A673 (cell line): ENCODE measurements at regions not wholly inside any gene's neighbourhood (a gene's known extent, or its start where the extent isn't known, plus 50 kb on each side); places are given as distances from the start of the nearest gene placed in this dataset.

ENCODE experiments used
- BruUV-seq: library from RNA; stranded (reverse); fragments of 400-500 nt; replicated peaks from 2 replicates; lab custom pipeline; 2021; lab: Mats Ljungman, UMichigan
- CTCF ChIA-PET: fragments of 300-600 bp; sonication (Branson Sonifier 250); formaldehyde crosslinking; loops from one replicate; lab custom pipeline; 2022; ENCODE audit warnings: antibody characterized with exemption; lab: Charles Lee
- POLR2A ChIA-PET: fragments of 300-600 bp; sonication (Branson Sonifier 250); formaldehyde crosslinking; loops from one replicate; lab custom pipeline; 2022; ENCODE audit warnings: antibody characterized with exemption; ENCODE audit not compliant: low non-redundant PET; lab: Charles Lee
- DNase-seq: peaks from one replicate; pipeline ENCODE4 v3.0.0-alpha.2; 2015; ENCODE audit warnings: low spot score
- H3K27ac ChIP-seq: fragments of 200-600 bp; sonication (generic); 2 replicates; pipeline ENCODE4 v1.5.1; 2016; ENCODE audit warnings: mixed run types, low read depth, mild to moderate bottlenecking, mixed read lengths, antibody characterized with exemption, low read length; ENCODE audit not compliant: poor library complexity, severe bottlenecking
- H3K27me3 ChIP-seq: fragments of 200-600 bp; sonication (generic); replicated peaks from 2 replicates; pipeline ENCODE4 v1.6.1; 2017; ENCODE audit warnings: mixed run types, low read depth, mild to moderate bottlenecking, mixed read lengths, antibody characterized with exemption, low read length; ENCODE audit not compliant: insufficient read depth, poor library complexity
- H3K36me3 ChIP-seq: fragments of 200-600 bp; sonication (generic); 2 replicates; pipeline ENCODE4 v1.6.1; 2016; ENCODE audit warnings: mixed run types, mild to moderate bottlenecking, mixed read lengths, antibody characterized with exemption, low read length; ENCODE audit not compliant: insufficient read depth, poor library complexity, severe bottlenecking
- H3K4me1 ChIP-seq: fragments of 200-600 bp; sonication (generic); 2 replicates; pipeline ENCODE4 v1.6.1; 2017; ENCODE audit warnings: mixed run types, mild to moderate bottlenecking, mixed read lengths, antibody characterized with exemption, low read length; ENCODE audit not compliant: insufficient read depth, poor library complexity, severe bottlenecking
- H3K4me3 ChIP-seq: fragments of 200-600 bp; sonication (generic); 2 replicates; pipeline ENCODE4 v1.5.1; 2016; ENCODE audit warnings: low read depth, mixed run types, mild to moderate bottlenecking, mixed read lengths, low read length; ENCODE audit not compliant: poor library complexity, severe bottlenecking
- H3K9me3 ChIP-seq: fragments of 200-600 bp; sonication (generic); 2 replicates; pipeline ENCODE4 v1.6.1; 2016; ENCODE audit warnings: mixed run types, low read depth, mild to moderate bottlenecking, mixed read lengths, antibody characterized with exemption, low read length; ENCODE audit not compliant: poor library complexity, severe bottlenecking
- EZH2 ChIP-seq: fragments of 200-600 bp; sonication (generic); IDR thresholded peaks from 2 replicates; pipeline ENCODE4 v1.6.1; 2017; ENCODE audit warnings: borderline replicate concordance, low read depth, mild to moderate bottlenecking, mixed read lengths, antibody characterized with exemption, low read length; ENCODE audit not compliant: poor library complexity, severe bottlenecking
- intact Hi-C: fragments of 100-400 bp; cut with micrococcal nuclease; formaldehyde crosslinking; loops from one replicate; pipeline ENCODE4 v1.10.0; 2022; ENCODE audit not compliant: unreplicated experiment
- TF ChIP-seq, protein P1 (sequence below): fragments of 300-800, 200-600 bp; sonication (generic); conservative IDR thresholded peaks from 2 replicates; pipeline ENCODE4 v1.5.1; 2017; ENCODE audit warnings: low read depth, mild to moderate bottlenecking, antibody characterized with exemption, low read length, moderate library complexity, mixed read lengths

DNA sequence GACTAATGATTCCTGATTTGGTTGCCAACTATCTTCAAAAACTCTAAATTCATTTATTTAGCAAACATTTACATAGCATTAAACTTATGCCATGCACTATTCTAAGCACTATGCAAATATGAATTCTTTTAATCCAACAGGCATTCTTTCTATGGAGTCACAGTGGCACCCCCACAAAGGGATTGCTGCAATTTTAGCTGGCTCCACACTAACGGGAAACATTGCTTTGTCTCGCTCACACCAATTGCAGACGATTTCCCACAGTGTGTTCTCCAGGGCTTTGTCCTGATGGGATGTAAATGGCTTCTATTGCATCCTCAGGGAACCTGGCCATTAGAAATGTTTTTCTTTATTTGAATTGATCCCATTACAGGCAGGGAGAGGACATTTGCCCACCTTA lies 259.1 kb downstream of the BARHL2 start:
- POLR2A ChIA-PET, result no interaction called here
- H3K27me3 ChIP-seq, result no peaks in the 10 kb centered on the region
- no TSS peak for BruUV-seq
- no peaks in the 10 kb centered on the region for H3K9me3 ChIP-seq
- no peak for DNase-seq
- no peaks in the 10 kb centered on the region for H3K4me1 ChIP-seq
- intact Hi-C loops, result no loop called here
- CTCF ChIA-PET, result no interaction called here
- H3K36me3 ChIP-seq, result no peaks in the 10 kb centered on the region
- no peak for TF ChIP-seq EZH2
- TF ChIP-seq, protein P1, sequence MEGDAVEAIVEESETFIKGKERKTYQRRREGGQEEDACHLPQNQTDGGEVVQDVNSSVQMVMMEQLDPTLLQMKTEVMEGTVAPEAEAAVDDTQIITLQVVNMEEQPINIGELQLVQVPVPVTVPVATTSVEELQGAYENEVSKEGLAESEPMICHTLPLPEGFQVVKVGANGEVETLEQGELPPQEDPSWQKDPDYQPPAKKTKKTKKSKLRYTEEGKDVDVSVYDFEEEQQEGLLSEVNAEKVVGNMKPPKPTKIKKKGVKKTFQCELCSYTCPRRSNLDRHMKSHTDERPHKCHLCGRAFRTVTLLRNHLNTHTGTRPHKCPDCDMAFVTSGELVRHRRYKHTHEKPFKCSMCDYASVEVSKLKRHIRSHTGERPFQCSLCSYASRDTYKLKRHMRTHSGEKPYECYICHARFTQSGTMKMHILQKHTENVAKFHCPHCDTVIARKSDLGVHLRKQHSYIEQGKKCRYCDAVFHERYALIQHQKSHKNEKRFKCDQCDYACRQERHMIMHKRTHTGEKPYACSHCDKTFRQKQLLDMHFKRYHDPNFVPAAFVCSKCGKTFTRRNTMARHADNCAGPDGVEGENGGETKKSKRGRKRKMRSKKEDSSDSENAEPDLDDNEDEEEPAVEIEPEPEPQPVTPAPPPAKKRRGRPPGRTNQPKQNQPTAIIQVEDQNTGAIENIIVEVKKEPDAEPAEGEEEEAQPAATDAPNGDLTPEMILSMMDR, result no peak
- no peak overlapping the region for H3K4me3 ChIP-seq
- no peak overlapping the region for H3K27ac ChIP-seq

DNA sequence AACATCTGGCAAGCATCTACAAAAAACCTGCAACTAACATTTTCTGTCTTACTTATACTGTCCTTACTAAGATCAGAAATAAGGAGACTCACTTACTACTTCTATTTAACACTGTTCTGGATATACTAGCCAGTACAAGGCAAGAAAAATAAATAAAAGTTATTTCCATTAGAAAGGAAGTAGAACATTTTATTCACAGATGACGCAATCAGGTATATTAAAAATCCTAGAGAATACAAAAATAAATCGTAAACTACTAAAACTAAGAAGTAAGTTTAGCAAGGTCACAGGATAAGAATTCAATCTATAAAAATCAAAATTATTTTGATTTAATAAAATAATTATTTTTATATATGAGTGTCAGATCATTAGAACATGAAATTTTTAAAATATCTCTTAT lies 264.6 kb downstream of the BARHL2 start:
- H3K27ac ChIP-seq, result no peak overlapping the region
- no peaks in the 10 kb centered on the region for H3K27me3 ChIP-seq
- BruUV-seq, result no TSS peak
- intact Hi-C loops, result no loop called here
- no peaks in the 10 kb centered on the region for H3K36me3 ChIP-seq
- ChIA-PET POLR2A (no interaction called here), CTCF (no interaction called here)
- H3K4me3 ChIP-seq, result no peak overlapping the region
- H3K9me3 ChIP-seq, result no peaks in the 10 kb centered on the region
- TF ChIP-seq, protein P1, result no peak
- TF ChIP-seq EZH2, result no peak
- DNase-seq, result no peak
- no peaks in the 10 kb centered on the region for H3K4me1 ChIP-seq

DNA sequence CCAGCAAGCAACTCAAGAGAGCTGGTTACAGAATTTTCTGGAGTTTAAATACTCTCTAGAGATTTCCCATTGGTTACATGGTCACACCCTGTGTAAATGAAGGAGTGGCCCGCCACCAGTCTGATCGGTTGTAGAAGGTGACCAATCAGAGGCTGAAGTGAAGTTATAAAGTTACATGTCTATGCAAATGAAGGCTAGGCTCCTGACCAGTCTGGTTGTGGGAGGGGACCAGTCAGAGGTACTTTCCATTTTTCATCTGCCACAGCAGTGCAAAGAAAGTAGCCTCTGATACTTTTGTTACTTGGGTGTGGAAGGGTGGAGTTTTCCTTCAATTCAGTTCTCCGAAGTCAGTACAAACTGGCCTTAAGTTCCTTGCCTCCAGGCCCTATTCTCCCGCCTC lies 273.7 kb downstream of the BARHL2 start:
- H3K4me1 ChIP-seq, result no peaks in the 10 kb centered on the region
- no peak overlapping the region for H3K27ac ChIP-seq
- H3K27me3 ChIP-seq, result no peaks in the 10 kb centered on the region
- H3K9me3 ChIP-seq, result no peaks in the 10 kb centered on the region
- no peak for DNase-seq
- no TSS peak for BruUV-seq
- no peak overlapping the region for H3K4me3 ChIP-seq
- H3K36me3 ChIP-seq, result no peaks in the 10 kb centered on the region
- CTCF ChIA-PET, result no interaction called here
- TF ChIP-seq, protein P1, result no peak
- no peak for TF ChIP-seq EZH2
- POLR2A ChIA-PET, result no interaction called here
- intact Hi-C loops, result no loop called here
